ENCODE measurements at regions not wholly inside any gene's neighbourhood (a gene's known extent, or its start where the extent isn't known, plus 50 kb on each side); places are given as distances from the start of the nearest gene placed in this dataset.
A peak's percentile ranks its signal among the peaks of the same experiment; 100 is the strongest.

- TF ChIP-seq BACH1 (IDR thresholded peaks at IDR 0.05; ENCODE audit: borderline replicate concordance), result no peak
Observed at GRCh38 chr7:155374276-155375252, 76.9 kb downstream of the INSIG1 start (continued).

GRCh38 chr7:155375337-155376277 is 77.9 kb downstream of the INSIG1 start:
- ChIA-PET POLR2A (no interaction called here), RAD21 (ENCODE audit: unreplicated experiment) (no interaction called here), SMC1A (ENCODE audit: uncharacterized antibody, unreplicated experiment) (no interaction called here), CTCF (interaction anchor here (1.4 kb wide), 1 partner anchor 448 kb away, joined by 3 read pairs; no protein-coding TSS in a partner anchor)
- H3K4me1 ChIP-seq (ENCODE audit: control insufficient read depth, insufficient read depth, low read length), result peaks cover 4% of the 10 kb centered on the region
- H3K9me3 ChIP-seq (replicated peaks; ENCODE audit: control insufficient read depth, insufficient read depth, low read length), result no peaks in the 10 kb centered on the region; the same call in 2 of the 3 replicates
- H3K79me2 ChIP-seq (ENCODE audit: control insufficient read depth, insufficient read depth, low read length), result no peaks in the 10 kb centered on the region
- intact Hi-C loops (cut with micrococcal nuclease; ENCODE audit: unreplicated experiment) (no loop called here), in situ Hi-C loops (cut with MboI) (loop anchor here (25.0 kb wide), 1 partner anchor 387 kb away; no protein-coding TSS in a partner anchor)
- 0 out of 2 replicates have a peak overlapping the region, but pooled peaks have one; percentile 38 for H3K4me2 ChIP-seq (ENCODE audit: control insufficient read depth, insufficient read depth)
- BruUV-seq (replicated peaks), result no TSS peak
- no peak overlapping the region for H3K4me3 ChIP-seq
- no peak for ATAC-seq
- H3K36me3 ChIP-seq (ENCODE audit: control insufficient read depth in 2 of 2, insufficient read depth in 2 of 2, low read length in 1 of 2), result no peaks in the 10 kb centered on the region
- no peaks in the 10 kb centered on the region for H4K20me1 ChIP-seq (ENCODE audit: control insufficient read depth, insufficient read depth)
- 10% methylated on average over 16 of the region's 16 CpGs for WGBS (ENCODE audit: insufficient coverage, insufficient replicate concordance, low lambda C conversion rate, missing lambda C conversion rate)
- H3K27me3 ChIP-seq (replicated peaks in 1 of 2; ENCODE audit: control insufficient read depth in 2 of 2, insufficient read depth in 2 of 2, low read length in 1 of 2), result peaks cover 22 to 57% of the 10 kb centered on the region in 2 experiments
- H2AFZ ChIP-seq (ENCODE audit: control insufficient read depth, low read depth, low read length), result no peak overlapping the region
- TF ChIP-seq CHD4 (IDR thresholded peaks at IDR 0.05) (no peak), GATAD2B (conservative IDR thresholded peaks at IDR 0.05; ENCODE audit: low read depth) (no peak), SPI1 (IDR thresholded peaks at IDR 0.05; ENCODE audit: borderline replicate concordance, insufficient read depth, low read depth, low read length) (0 out of 2 replicates have a peak, but pooled peaks have one; percentile 3), SMAD1 (IDR thresholded peaks at IDR 0.05; ENCODE audit: low read depth, partially characterized antibody) (no peak)
- FAIRE-seq, result peak; percentile 59
- no peak overlapping the region for H3K27ac ChIP-seq (ENCODE audit: control insufficient read depth, insufficient read depth)
- DNase-seq (ENCODE audit: low read depth, low spot score), result no peak
- no peak overlapping the region for H3K9ac ChIP-seq (ENCODE audit: control insufficient read depth, insufficient read depth, low read length)
